OCI-LY3 (cell line): ENCODE measurements at regions not wholly inside any gene's neighbourhood (a gene's known extent, or its start where the extent isn't known, plus 50 kb on each side); places are given as distances from the start of the nearest gene placed in this dataset.

Experiments used
- H2AFZ ChIP-seq: fragments of 200-600, 300-600 bp; shearing (Covaris generic); 2 replicates; pipeline ENCODE4 v1.6.0; 2014; ENCODE audit warnings: antibody characterized with exemption, low read depth, low read length
- H3K27ac ChIP-seq: fragments of 200-600, 300-600 bp; sonication (generic); 2 replicates; pipeline ENCODE4 v1.5.1; 2014; ENCODE audit warnings: mild to moderate bottlenecking, low read length, moderate library complexity, mixed read lengths
- H3K27me3 ChIP-seq: fragments of 200-600, 300-600 bp; sonication (generic); 2 replicates; pipeline ENCODE4 v1.6.1; 2014; ENCODE audit warnings: low read depth, low read length, mixed read lengths
- H3K36me3 ChIP-seq: fragments of 200-600, 300-600 bp; sonication (generic); replicated peaks from 2 replicates; pipeline ENCODE3; 2014; ENCODE audit warnings: low read depth, low read length, mixed read lengths
- H3K4me1 ChIP-seq: fragments of 300-600, 200-600 bp; sonication (generic); 2 replicates; pipeline ENCODE4 v1.6.1; 2014; ENCODE audit warnings: low read length, mixed read lengths
- H3K4me2 ChIP-seq: fragments of 200-600, 300-600 bp; sonication (generic); 2 replicates; pipeline ENCODE4 v1.6.1; 2014; ENCODE audit warnings: low read length, mixed read lengths
- H3K4me3 ChIP-seq: fragments of 300-600, 200-600 bp; sonication (generic); 2 replicates; pipeline ENCODE4 v1.5.1; 2014; ENCODE audit warnings: antibody characterized with exemption, mild to moderate bottlenecking, low read length, moderate library complexity
- H3K79me2 ChIP-seq: fragments of 300-600, 200-600 bp; shearing (Covaris generic); 2 replicates; pipeline ENCODE4 v1.6.1; 2014; ENCODE audit warnings: mild to moderate bottlenecking, low read length, mixed read lengths
- H3K9ac ChIP-seq: fragments of 300-600, 200-600 bp; shearing (Covaris generic); 2 replicates; pipeline ENCODE4 v1.6.0; 2014; ENCODE audit warnings: mild to moderate bottlenecking, low read length, moderate library complexity
- H3K9me3 ChIP-seq: fragments of 200-600, 300-600 bp; shearing (Covaris generic); 2 replicates; pipeline ENCODE4 v1.6.1; 2014; ENCODE audit warnings: low read length, mixed read lengths; ENCODE audit not compliant: insufficient read depth
- H4K20me1 ChIP-seq: fragments of 200-600, 300-600 bp; sonication (generic); 2 replicates; pipeline ENCODE4 v1.6.1; 2016; ENCODE audit warnings: low read length, mixed read lengths; ENCODE audit not compliant: insufficient read depth
- EZH2phosphoT487 ChIP-seq: fragments of 200-600 bp; shearing (Covaris generic); IDR thresholded peaks from 2 replicates; pipeline ENCODE4 v1.6.1; 2018; ENCODE audit warnings: antibody characterized with exemption, mixed run types, low read depth
- TF ChIP-seq, protein P1 (sequence below): fragments of 200-600, 300-600 bp; sonication (generic); IDR thresholded peaks from 2 replicates; pipeline ENCODE4 v1.5.1; 2014; ENCODE audit warnings: antibody characterized with exemption, low read length, low read depth

GRCh38 chr3:40817017-40817416, 292.3 kb downstream of the ZNF621 start:
- Histone ChIP-seq H3K27ac (no peak overlapping the region), H3K4me2 (no peak overlapping the region), H3K9me3 (no peaks in the 10 kb centered on the region), H4K20me1 (no peaks in the 10 kb centered on the region), H2AFZ (no peak overlapping the region), H3K4me1 (peaks cover 5% of the 10 kb centered on the region; the same call in 1 of the 2 replicates), H3K9ac (no peak overlapping the region), H3K27me3 (no peaks in the 10 kb centered on the region), H3K36me3 (no peaks in the 10 kb centered on the region), H3K4me3 (no peak overlapping the region), H3K79me2 (no peaks in the 10 kb centered on the region)
- no peak for TF ChIP-seq EZH2phosphoT487
- TF ChIP-seq, protein P1, sequence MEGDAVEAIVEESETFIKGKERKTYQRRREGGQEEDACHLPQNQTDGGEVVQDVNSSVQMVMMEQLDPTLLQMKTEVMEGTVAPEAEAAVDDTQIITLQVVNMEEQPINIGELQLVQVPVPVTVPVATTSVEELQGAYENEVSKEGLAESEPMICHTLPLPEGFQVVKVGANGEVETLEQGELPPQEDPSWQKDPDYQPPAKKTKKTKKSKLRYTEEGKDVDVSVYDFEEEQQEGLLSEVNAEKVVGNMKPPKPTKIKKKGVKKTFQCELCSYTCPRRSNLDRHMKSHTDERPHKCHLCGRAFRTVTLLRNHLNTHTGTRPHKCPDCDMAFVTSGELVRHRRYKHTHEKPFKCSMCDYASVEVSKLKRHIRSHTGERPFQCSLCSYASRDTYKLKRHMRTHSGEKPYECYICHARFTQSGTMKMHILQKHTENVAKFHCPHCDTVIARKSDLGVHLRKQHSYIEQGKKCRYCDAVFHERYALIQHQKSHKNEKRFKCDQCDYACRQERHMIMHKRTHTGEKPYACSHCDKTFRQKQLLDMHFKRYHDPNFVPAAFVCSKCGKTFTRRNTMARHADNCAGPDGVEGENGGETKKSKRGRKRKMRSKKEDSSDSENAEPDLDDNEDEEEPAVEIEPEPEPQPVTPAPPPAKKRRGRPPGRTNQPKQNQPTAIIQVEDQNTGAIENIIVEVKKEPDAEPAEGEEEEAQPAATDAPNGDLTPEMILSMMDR = no peak

- peaks cover 5% of the 10 kb centered on the region; the same call in 1 of the 2 replicates for H3K4me1 ChIP-seq
- H2AFZ ChIP-seq = no peak overlapping the region
- no peak for TF ChIP-seq EZH2phosphoT487
- TF ChIP-seq, protein P1 = no peak
- H3K27me3 ChIP-seq = no peaks in the 10 kb centered on the region
- no peak overlapping the region for H3K9ac ChIP-seq
- H3K79me2 ChIP-seq = no peaks in the 10 kb centered on the region
- H3K9me3 ChIP-seq = no peaks in the 10 kb centered on the region
- no peaks in the 10 kb centered on the region for H3K36me3 ChIP-seq
- no peak overlapping the region for H3K27ac ChIP-seq
- H3K4me2 ChIP-seq = no peak overlapping the region
- no peaks in the 10 kb centered on the region for H4K20me1 ChIP-seq
- no peak overlapping the region for H3K4me3 ChIP-seq
Measured at GRCh38 chr3:40821315-40821714, 296.6 kb downstream of the ZNF621 start.

GRCh38 chr3:40827226-40827625, 302.5 kb downstream of the ZNF621 start:
- no peak overlapping the region for H3K4me3 ChIP-seq
- no peak for TF ChIP-seq EZH2phosphoT487
- TF ChIP-seq, protein P1 = no peak
- no peaks in the 10 kb centered on the region for H4K20me1 ChIP-seq
- no peaks in the 10 kb centered on the region for H3K79me2 ChIP-seq
- H3K36me3 ChIP-seq = no peaks in the 10 kb centered on the region
- no peak overlapping the region for H3K4me2 ChIP-seq
- H2AFZ ChIP-seq = no peak overlapping the region
- H3K27me3 ChIP-seq = no peaks in the 10 kb centered on the region
- H3K9ac ChIP-seq = no peak overlapping the region
- no peak overlapping the region for H3K27ac ChIP-seq
- H3K4me1 ChIP-seq = no peaks in the 10 kb centered on the region
- H3K9me3 ChIP-seq = no peaks in the 10 kb centered on the region

DNA sequence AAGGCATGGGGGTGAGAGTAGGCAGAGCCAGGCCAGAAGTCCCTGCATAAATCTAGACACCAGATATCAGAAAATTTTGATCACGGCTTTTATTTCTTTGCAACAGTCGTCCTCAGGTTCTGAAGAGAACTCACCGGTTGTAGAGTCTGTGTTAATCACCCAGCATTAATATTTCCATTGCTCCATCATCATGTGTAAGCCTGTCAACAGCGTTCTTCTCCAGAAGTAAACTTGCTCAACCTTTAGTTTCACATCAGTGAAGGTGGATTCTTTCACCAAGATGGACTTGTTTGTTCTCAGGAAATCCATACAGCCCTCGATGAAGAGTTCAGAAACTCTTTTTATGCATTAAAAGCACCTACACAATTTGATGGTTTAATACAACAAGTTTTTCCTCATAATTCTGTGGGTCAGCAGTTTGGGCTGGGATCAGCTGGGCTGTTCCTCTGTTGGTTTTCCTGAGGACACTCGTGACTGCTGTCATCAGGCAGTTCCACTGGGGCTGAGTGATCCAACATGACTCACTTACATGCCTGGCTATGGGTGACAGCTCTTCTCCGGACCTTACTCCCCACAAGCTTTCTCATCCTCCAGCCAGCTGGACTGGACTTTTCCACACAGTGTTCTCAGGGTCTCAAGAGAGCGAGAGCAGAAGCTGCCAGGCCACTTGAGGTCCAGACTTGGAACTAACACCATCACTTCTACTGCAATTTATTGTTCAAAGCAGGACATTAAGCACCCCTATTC, 303.4 kb downstream of the ZNF621 start:
- TF ChIP-seq, protein P1 = no peak
- no peak for TF ChIP-seq EZH2phosphoT487
- Histone ChIP-seq H3K79me2 (no peaks in the 10 kb centered on the region), H4K20me1 (no peaks in the 10 kb centered on the region), H3K36me3 (no peaks in the 10 kb centered on the region), H2AFZ (no peak overlapping the region), H3K4me3 (no peak overlapping the region), H3K4me1 (no peaks in the 10 kb centered on the region), H3K9me3 (no peaks in the 10 kb centered on the region), H3K4me2 (no peak overlapping the region), H3K27ac (no peak overlapping the region), H3K27me3 (no peaks in the 10 kb centered on the region), H3K9ac (no peak overlapping the region)
